Transverse colon (tissue), 4 donors: ENCODE measurements at regions not wholly inside any gene's neighbourhood (a gene's known extent, or its start where the extent isn't known, plus 50 kb on each side); places are given as distances from the start of the nearest gene placed in this dataset.

Experiments
- CTCF ChIP-seq, 5 experiments: fragments of 200-600 bp in 3 of 5; fragments of 450-650 bp in 2 of 5; sonication (generic) in 3 of 5; IDR thresholded peaks; 1 replicate in 2 of 5; 2 replicates in 3 of 5; pipeline ENCODE4 v1.5.1; 2016 to 2017; ENCODE audit warnings: antibody characterized with exemption in 5 of 5, inconsistent platforms in 3 of 5, mild to moderate bottlenecking in 2 of 5, moderate library complexity in 1 of 5
- POLR2A ChIP-seq: fragments of 450-650 bp; IDR thresholded peaks from one replicate; pipeline ENCODE4 v1.6.1; 2016; ENCODE audit warnings: antibody characterized with exemption, mild to moderate bottlenecking, moderate library complexity
- POLR2AphosphoS5 ChIP-seq, 3 donors: sonication (generic); formaldehyde crosslinking; IDR thresholded peaks; one replicate each; pipeline ENCODE4 v1.6.1; 2016; ENCODE audit warnings: antibody characterized with exemption in 3 of 3

- TF ChIP-seq CTCF (IDR thresholded peaks at IDR 0.05): no peak
- TF ChIP-seq POLR2A: no peak
- TF ChIP-seq POLR2AphosphoS5 (IDR thresholded peaks at IDR 0.05): no peak
Measured at GRCh38 chr2:215856080-215856479, 157.3 kb downstream of the MREG start.
